NB4 (cell line): ENCODE measurements at regions not wholly inside any gene's neighbourhood (a gene's known extent, or its start where the extent isn't known, plus 50 kb on each side); places are given as distances from the start of the nearest gene placed in this dataset.

Experiments
- MAX ChIP-seq: IDR thresholded peaks from 2 replicates; pipeline ENCODE4 v1.6.1; 2011; ENCODE audit warnings: low read depth, low read length
- MYC ChIP-seq: IDR thresholded peaks from 2 replicates; pipeline ENCODE4 v1.6.1; 2011; ENCODE audit warnings: low read depth, low read length
- POLR2A ChIP-seq: IDR thresholded peaks from 2 replicates; pipeline ENCODE4 v1.6.1; 2011; ENCODE audit warnings: mild to moderate bottlenecking; ENCODE audit not compliant: insufficient read length; ENCODE audit errors: extremely low read depth
- TF ChIP-seq, protein P1 (sequence below): IDR thresholded peaks from one replicate; pipeline ENCODE4 v1.5.1; 2012; ENCODE audit warnings: low read depth, low read length

- TF ChIP-seq, protein P1, sequence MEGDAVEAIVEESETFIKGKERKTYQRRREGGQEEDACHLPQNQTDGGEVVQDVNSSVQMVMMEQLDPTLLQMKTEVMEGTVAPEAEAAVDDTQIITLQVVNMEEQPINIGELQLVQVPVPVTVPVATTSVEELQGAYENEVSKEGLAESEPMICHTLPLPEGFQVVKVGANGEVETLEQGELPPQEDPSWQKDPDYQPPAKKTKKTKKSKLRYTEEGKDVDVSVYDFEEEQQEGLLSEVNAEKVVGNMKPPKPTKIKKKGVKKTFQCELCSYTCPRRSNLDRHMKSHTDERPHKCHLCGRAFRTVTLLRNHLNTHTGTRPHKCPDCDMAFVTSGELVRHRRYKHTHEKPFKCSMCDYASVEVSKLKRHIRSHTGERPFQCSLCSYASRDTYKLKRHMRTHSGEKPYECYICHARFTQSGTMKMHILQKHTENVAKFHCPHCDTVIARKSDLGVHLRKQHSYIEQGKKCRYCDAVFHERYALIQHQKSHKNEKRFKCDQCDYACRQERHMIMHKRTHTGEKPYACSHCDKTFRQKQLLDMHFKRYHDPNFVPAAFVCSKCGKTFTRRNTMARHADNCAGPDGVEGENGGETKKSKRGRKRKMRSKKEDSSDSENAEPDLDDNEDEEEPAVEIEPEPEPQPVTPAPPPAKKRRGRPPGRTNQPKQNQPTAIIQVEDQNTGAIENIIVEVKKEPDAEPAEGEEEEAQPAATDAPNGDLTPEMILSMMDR = no peak
- TF ChIP-seq POLR2A (no peak), MAX (no peak), MYC (no peak)
Observed at GRCh38 chr12:30136696-30137095, 353.0 kb upstream of the TMTC1 start.
